GM12878 (cell line): ENCODE measurements at regions not wholly inside any gene's neighbourhood (a gene's known extent, or its start where the extent isn't known, plus 50 kb on each side); places are given as distances from the start of the nearest gene placed in this dataset.

Experiments
- ATAC-seq: fragments of 200-7000 bp; cut with Tn5 transposase; 3 replicates; pipeline ENCODE4 v1.9.1; 2020; ENCODE audit warnings: mild to moderate bottlenecking, moderate library complexity
- BruUV-seq: library from RNA; stranded (reverse); fragments of 400-500 nt; replicated peaks from 2 replicates; lab custom pipeline; 2021; lab: Mats Ljungman, UMichigan
- CTCF ChIA-PET: fragments of 300-600 bp; sonication (Branson Sonifier 250); formaldehyde crosslinking; extraction: SDS; loops from one replicate; lab custom pipeline; 2021; ENCODE audit warnings: inconsistent platforms; lab: Yijun Ruan, JAX
- POLR2A ChIA-PET: fragments of 350-600 bp; formaldehyde crosslinking; extraction: SDS; loops from one replicate; lab custom pipeline; 2021; ENCODE audit warnings: inconsistent platforms; lab: Charles Lee
- RAD21 ChIA-PET: fragments of 300-600 bp; sonication (Branson Sonifier 250); formaldehyde crosslinking; loops from one replicate; lab custom pipeline; 2023; ENCODE audit warnings: antibody characterized with exemption; ENCODE audit not compliant: unreplicated experiment; lab: Charles Lee
- SMC1A ChIA-PET: fragments of 300-600 bp; sonication (Branson Sonifier 250); formaldehyde crosslinking; loops from one replicate; lab custom pipeline; 2023; ENCODE audit not compliant: unreplicated experiment, uncharacterized antibody; lab: Charles Lee
- DNase-seq: peaks from one replicate; pipeline ENCODE4 v3.0.0-alpha.2; 2011; ENCODE audit warnings: low read depth, low spot score
- FAIRE-seq: peaks from 3 replicates; lab custom pipeline; 2011; peaks lifted over from hg19 to GRCh38; lab: Jason Lieb, UNC
- H2AFZ ChIP-seq: 2 replicates; pipeline ENCODE4 v1.6.0; 2011; ENCODE audit warnings: low read depth, low read length, control low read depth; ENCODE audit not compliant: control insufficient read depth
- H3K27ac ChIP-seq: 2 replicates; pipeline ENCODE4 v1.5.1; 2011; ENCODE audit warnings: control low read depth; ENCODE audit not compliant: control insufficient read depth, insufficient read depth
- H3K27me3 ChIP-seq, 2 experiments: replicated peaks in 1 of 2; 2 replicates each; pipeline versions ENCODE4 v1.6.0 to v1.6.1; 2011; ENCODE audit warnings: low read length in 1 of 2; ENCODE audit not compliant: control insufficient read depth in 2 of 2, insufficient read depth in 2 of 2
- H3K36me3 ChIP-seq, 2 experiments: 2 replicates each; pipeline ENCODE4 v1.5.1; 2011; ENCODE audit warnings: low read length in 1 of 2; ENCODE audit not compliant: control insufficient read depth in 2 of 2, insufficient read depth in 2 of 2
- H3K4me1 ChIP-seq: 2 replicates; pipeline ENCODE4 v1.6.1; 2011; ENCODE audit warnings: mild to moderate bottlenecking, low read length, moderate library complexity, mixed read lengths; ENCODE audit not compliant: control insufficient read depth, insufficient read depth
- H3K4me2 ChIP-seq: 2 replicates; pipeline ENCODE4 v1.6.0; 2011; ENCODE audit warnings: control low read depth; ENCODE audit not compliant: control insufficient read depth, insufficient read depth
- H3K4me3 ChIP-seq: fragments of 200-600 bp; sonication (generic); 2 replicates; pipeline ENCODE4 v1.5.1; 2016
- H3K79me2 ChIP-seq: 2 replicates; pipeline ENCODE4 v1.6.0; 2011; ENCODE audit warnings: low read length; ENCODE audit not compliant: control insufficient read depth, insufficient read depth
- H3K9ac ChIP-seq: 2 replicates; pipeline ENCODE4 v1.8.0; 2011; ENCODE audit warnings: low read length, control low read depth, mixed read lengths; ENCODE audit not compliant: control insufficient read depth, insufficient read depth
- H3K9me3 ChIP-seq: replicated peaks from 3 replicates; pipeline ENCODE4 v1.5.1; 2011; ENCODE audit warnings: mild to moderate bottlenecking, low read length; ENCODE audit not compliant: control insufficient read depth, insufficient read depth
- H4K20me1 ChIP-seq: 2 replicates; pipeline ENCODE4 v1.6.0; 2011; ENCODE audit not compliant: control insufficient read depth, insufficient read depth
- CEBPB ChIP-seq, 2 experiments: fragments of 150-350 bp in 1 of 2; IDR thresholded peaks; 2 replicates each; pipeline ENCODE4 v1.6.1; 2012 to 2014; ENCODE audit warnings: low read depth in 2 of 2, low read length in 2 of 2, borderline replicate concordance in 1 of 2, inconsistent platforms in 1 of 2
- EED ChIP-seq: sonication (generic); IDR thresholded peaks from 2 replicates; pipeline ENCODE4 v1.6.1; 2016; ENCODE audit warnings: antibody characterized with exemption, low read depth
- ESRRA ChIP-seq: IDR thresholded peaks from 2 replicates; pipeline ENCODE4 v1.6.1; 2012; ENCODE audit warnings: mild to moderate bottlenecking, low read length, improper control_type of control experiment
- IRF4 ChIP-seq: IDR thresholded peaks from 2 replicates; pipeline ENCODE4 v1.6.1; 2011; ENCODE audit warnings: low read depth, low read length
- MXI1 ChIP-seq: fragments of 150-350 bp; IDR thresholded peaks from 2 replicates; pipeline ENCODE4 v1.6.1; 2011; ENCODE audit warnings: low read depth, mild to moderate bottlenecking, inconsistent platforms, low read length, improper control_type of control experiment
- PAX5 ChIP-seq: IDR thresholded peaks from 2 replicates; pipeline ENCODE4 v1.6.1; 2011; ENCODE audit warnings: low read depth, low read length, borderline replicate concordance
- PKNOX1 ChIP-seq: fragments of 450-650 bp; IDR thresholded peaks from 2 replicates; pipeline ENCODE4 v1.6.1; 2016; ENCODE audit warnings: mild to moderate bottlenecking
- POLR2AphosphoS2 ChIP-seq: IDR thresholded peaks from 2 replicates; pipeline ENCODE4 v1.6.1; 2011; ENCODE audit warnings: low read depth, mild to moderate bottlenecking, low read length, improper control_type of control experiment, moderate library complexity
- SIN3A ChIP-seq: IDR thresholded peaks from 2 replicates; pipeline ENCODE4 v1.6.1; 2012; ENCODE audit warnings: low read depth, low read length, improper control_type of control experiment
- SP1 ChIP-seq: IDR thresholded peaks from one replicate; pipeline ENCODE4 v1.6.1; 2011; ENCODE audit warnings: low read depth, low read length
- SUZ12 ChIP-seq: fragments of 200-600 bp; sonication (generic); IDR thresholded peaks from one replicate; pipeline ENCODE4 v1.6.1; 2018; ENCODE audit warnings: antibody characterized with exemption, mild to moderate bottlenecking; ENCODE audit not compliant: unreplicated experiment
- TARDBP ChIP-seq: IDR thresholded peaks from 2 replicates; pipeline ENCODE4 v1.6.1; 2016; ENCODE audit warnings: borderline replicate concordance
- WGBS: methylation state at CpG from one replicate; pipeline ENCODE4 v1.1.6; 2016; ENCODE audit warnings: low lambda C conversion rate; ENCODE audit not compliant: insufficient replicate concordance, insufficient coverage; ENCODE audit errors: missing lambda C conversion rate; 5-methylcytosine and 5-hydroxymethylcytosine counted together
- in situ Hi-C: fragments of 300-500 bp; cut with MboI; formaldehyde crosslinking; loops from 9 replicates; pipeline ENCODE4 v1.14.3; 2018; ENCODE audit warnings: mixed read lengths
- intact Hi-C: fragments of 100-400 bp; cut with micrococcal nuclease; formaldehyde crosslinking; loops from one replicate; pipeline ENCODE4 v1.14.2; 2022; ENCODE audit not compliant: unreplicated experiment

GRCh38 chr10:78433766-78434535, 400.3 kb downstream of the RPS24 start:
- ChIA-PET SMC1A (interaction anchor here (1.1 kb wide), 1 partner anchor 9 kb away, joined by 4 read pairs; no protein-coding TSS in a partner anchor), RAD21 (no interaction called here), POLR2A (no interaction called here), CTCF (interaction anchor here (1.6 kb wide), 1 partner anchor 224 kb away, joined by 5 read pairs; no protein-coding TSS in a partner anchor)
- in situ Hi-C loops (no loop called here), intact Hi-C loops (loop anchor here (10.0 kb wide), 1 partner anchor 761 kb away; no protein-coding TSS in a partner anchor)
- Histone ChIP-seq H3K27me3 (no peaks in the 10 kb centered on the region; a peak in 4 of 4 replicates), H4K20me1 (no peaks in the 10 kb centered on the region), H3K9ac (no peak overlapping the region), H3K4me3 (no peak overlapping the region), H3K4me2 (no peak overlapping the region), H2AFZ (no peak overlapping the region), H3K36me3 (no peaks in the 10 kb centered on the region), H3K27ac (no peak overlapping the region), H3K9me3 (no peaks in the 10 kb centered on the region), H3K79me2 (no peaks in the 10 kb centered on the region), H3K4me1 (no peaks in the 10 kb centered on the region)
- no peak for DNase-seq
- peak; percentile 56; the same call in 1 of the 2 replicates for TF ChIP-seq PAX5
- TF ChIP-seq MXI1: no peak
- no peak for TF ChIP-seq SUZ12
- WGBS: 23% methylated on average over 11 of the region's 11 CpGs
- ATAC-seq: no peak
- BruUV-seq: no TSS peak
- FAIRE-seq: no peak

DNA sequence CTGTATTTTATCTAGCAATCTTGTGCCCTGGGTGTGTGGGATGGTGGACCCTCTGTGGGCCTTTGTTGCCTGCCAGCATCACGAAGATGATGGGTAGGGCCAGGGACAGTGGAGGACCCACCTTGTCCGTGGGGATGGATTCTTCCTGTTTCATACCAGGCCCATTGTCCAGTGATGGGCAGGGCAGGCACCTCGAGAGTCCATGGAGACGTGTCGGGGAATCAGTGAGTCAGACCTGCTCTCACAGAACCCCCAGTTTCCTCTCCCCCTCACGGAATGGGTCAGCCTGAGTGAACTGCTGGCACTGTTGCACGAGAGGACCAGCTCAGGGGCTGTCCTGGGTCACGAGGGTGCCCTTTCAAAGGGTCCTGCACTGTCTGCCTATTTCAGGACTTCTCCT, 401.2 kb downstream of the RPS24 start:
- Histone ChIP-seq H3K4me2 (no peak overlapping the region), H3K9ac (no peak overlapping the region), H3K4me1 (no peaks in the 10 kb centered on the region), H3K9me3 (no peaks in the 10 kb centered on the region), H3K4me3 (no peak overlapping the region), H3K27ac (no peak overlapping the region), H3K27me3 (peaks cover 0 to 2% of the 10 kb centered on the region in 2 experiments; a peak in 3 of 4 replicates), H2AFZ (no peak overlapping the region), H3K79me2 (no peaks in the 10 kb centered on the region), H4K20me1 (no peaks in the 10 kb centered on the region), H3K36me3 (no peaks in the 10 kb centered on the region)
- WGBS: 12% methylated on average over 8 of the region's 8 CpGs
- TF ChIP-seq TARDBP (no peak), SIN3A (no peak), EED (no peak), ESRRA (no peak), SP1 (no peak), CEBPB (IDR thresholded peaks at IDR 0.05; ENCODE audit: borderline replicate concordance in 1 of 2, low read depth in 2 of 2, low read length in 2 of 2) (no peak), IRF4 (no peak), PKNOX1 (no peak), POLR2AphosphoS2 (no peak)
- FAIRE-seq: no peak
- no peak for ATAC-seq
- in situ Hi-C loops (no loop called here), intact Hi-C loops (loop anchor here (10.0 kb wide), 1 partner anchor 760 kb away; no protein-coding TSS in a partner anchor)
- ChIA-PET RAD21 (no interaction called here), POLR2A (no interaction called here), SMC1A (interaction anchor here (1.1 kb wide), 1 partner anchor 8 kb away, joined by 4 read pairs; no protein-coding TSS in a partner anchor), CTCF (no interaction called here)
- no TSS peak for BruUV-seq
- no peak for DNase-seq
